ENCODE measurements at regions not wholly inside any gene's neighbourhood (a gene's known extent, or its start where the extent isn't known, plus 50 kb on each side); places are given as distances from the start of the nearest gene placed in this dataset.

DNA sequence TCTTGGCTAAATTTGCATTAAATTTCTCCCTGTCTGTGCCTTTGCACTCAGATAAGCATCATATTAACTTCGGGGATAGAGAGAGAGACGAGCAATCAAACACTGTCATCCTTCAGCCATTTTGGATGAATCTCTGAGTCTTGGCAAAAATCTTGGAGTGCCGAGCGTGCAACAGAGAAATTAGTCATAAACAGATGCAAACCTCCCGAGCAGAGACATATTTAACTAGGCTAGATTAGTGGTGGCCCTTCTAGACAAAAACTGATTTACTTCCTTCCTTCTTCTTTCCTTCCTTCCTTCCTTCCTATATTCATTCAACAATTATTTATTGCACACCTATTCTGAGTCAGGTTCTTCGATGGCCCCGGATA is 114.4 kb upstream of the BLID start:
- TF ChIP-seq, protein P1, sequence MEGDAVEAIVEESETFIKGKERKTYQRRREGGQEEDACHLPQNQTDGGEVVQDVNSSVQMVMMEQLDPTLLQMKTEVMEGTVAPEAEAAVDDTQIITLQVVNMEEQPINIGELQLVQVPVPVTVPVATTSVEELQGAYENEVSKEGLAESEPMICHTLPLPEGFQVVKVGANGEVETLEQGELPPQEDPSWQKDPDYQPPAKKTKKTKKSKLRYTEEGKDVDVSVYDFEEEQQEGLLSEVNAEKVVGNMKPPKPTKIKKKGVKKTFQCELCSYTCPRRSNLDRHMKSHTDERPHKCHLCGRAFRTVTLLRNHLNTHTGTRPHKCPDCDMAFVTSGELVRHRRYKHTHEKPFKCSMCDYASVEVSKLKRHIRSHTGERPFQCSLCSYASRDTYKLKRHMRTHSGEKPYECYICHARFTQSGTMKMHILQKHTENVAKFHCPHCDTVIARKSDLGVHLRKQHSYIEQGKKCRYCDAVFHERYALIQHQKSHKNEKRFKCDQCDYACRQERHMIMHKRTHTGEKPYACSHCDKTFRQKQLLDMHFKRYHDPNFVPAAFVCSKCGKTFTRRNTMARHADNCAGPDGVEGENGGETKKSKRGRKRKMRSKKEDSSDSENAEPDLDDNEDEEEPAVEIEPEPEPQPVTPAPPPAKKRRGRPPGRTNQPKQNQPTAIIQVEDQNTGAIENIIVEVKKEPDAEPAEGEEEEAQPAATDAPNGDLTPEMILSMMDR (IDR thresholded peaks at IDR 0.05), result no peak
- no peak for DNase-seq (ENCODE audit: low spot score)
- no peak overlapping the region for H3K4me3 ChIP-seq
- H3K27ac ChIP-seq, result no peak overlapping the region

DNA sequence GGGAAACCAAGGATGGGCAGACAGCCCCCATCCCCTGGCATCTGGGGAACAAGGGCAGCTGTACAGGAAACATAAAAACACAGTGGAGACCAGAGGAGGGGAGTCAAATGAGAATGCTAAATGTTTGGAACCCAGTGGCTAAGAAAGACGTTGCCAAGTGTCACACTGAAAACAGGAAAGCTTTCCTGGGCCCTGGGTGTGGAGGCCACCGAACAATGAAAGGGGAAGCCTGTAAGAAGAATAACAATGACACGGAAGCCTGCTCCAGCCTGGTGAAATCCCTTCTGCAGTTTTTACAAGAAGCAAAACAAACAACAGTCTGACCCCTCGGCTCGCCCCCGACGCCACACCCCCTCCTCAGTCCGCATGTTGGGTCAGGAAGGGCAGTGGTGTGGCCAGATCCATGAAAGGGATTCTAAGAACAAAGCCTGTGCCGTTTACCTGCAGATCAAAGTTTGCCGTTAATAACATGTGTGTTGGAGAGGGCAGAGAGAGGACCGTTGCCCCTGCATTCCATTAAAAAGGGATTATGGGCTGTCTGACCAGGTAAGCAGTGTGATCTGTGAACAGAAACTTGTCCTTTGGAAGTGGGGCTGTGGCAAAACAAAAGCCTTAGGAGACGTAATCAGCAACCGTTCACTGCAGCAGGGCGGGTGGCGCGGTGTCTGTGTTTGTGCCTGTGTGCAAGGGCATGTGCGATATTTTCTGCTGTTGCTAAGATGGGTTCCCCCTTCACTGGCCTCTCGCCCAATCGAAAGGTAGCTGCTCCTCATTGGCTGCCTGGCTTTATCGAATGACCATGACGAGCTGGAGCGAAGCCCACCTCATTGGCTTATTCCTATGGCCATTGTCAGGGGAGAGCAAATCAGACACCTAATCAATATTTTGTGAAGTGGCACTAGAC is 113.7 kb upstream of the BLID start:
- Histone ChIP-seq H3K27ac (no peak overlapping the region), H3K4me3 (no peak overlapping the region)
- DNase-seq (ENCODE audit: low spot score), result no peak
- TF ChIP-seq, protein P1 (IDR thresholded peaks at IDR 0.05), result no peak

DNA sequence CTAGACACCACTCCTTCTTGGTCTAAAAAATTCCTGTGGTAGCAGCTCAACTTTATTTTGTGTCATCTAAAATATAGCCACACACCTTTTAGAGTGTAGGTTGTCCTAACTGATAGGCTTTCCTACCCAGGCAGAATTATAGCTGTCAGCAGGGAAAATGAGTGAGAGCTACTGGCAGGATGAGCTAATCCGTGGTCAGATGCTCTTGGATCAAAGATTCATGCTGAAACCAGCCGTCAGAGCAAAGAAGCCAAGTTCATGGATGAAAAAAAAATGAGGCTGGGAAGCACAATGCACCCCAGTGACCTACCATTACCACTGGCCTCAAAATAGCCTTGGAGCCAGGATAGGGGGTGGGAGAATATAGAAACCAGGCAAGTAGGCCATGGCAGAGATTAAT is 113.1 kb upstream of the BLID start:
- no peak for DNase-seq (ENCODE audit: low spot score)
- TF ChIP-seq, protein P1 (IDR thresholded peaks at IDR 0.05), result no peak

DNA sequence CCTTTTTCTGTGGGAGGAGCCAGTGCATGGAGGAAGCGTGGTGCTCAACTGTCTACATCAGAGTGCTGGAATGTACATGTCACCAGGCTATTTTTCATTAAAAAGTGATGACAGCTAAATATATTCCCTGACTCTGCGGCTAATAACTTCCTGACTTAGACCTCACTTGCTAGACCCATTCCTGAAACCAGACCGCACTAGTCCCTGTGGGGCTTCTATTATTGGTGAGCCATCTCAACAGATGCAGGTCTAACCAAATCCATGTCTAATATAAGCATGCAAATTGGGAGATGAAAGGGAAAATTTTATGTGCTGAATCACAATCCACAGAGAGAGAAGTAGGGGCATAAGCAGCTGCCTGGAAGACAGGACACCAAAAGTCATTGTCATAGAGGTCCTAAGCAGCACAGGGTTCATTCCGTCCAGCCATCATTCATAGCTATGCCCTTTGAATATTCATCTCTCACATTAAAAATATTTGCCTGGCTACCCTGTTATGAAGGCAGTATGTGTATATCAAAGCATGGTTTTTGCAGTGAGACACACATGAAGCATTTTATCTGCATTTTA is 110.9 kb upstream of the BLID start:
- no peak overlapping the region for H3K27ac ChIP-seq
- TF ChIP-seq, protein P1 (IDR thresholded peaks at IDR 0.05), result no peak
- no peak for DNase-seq (ENCODE audit: low spot score)
- no peak overlapping the region for H3K4me3 ChIP-seq

More for the DNA sequence above, 113.1 kb upstream of the BLID start:
- H3K4me3 ChIP-seq, result no peak overlapping the region
- no peak overlapping the region for H3K27ac ChIP-seq

DNA sequence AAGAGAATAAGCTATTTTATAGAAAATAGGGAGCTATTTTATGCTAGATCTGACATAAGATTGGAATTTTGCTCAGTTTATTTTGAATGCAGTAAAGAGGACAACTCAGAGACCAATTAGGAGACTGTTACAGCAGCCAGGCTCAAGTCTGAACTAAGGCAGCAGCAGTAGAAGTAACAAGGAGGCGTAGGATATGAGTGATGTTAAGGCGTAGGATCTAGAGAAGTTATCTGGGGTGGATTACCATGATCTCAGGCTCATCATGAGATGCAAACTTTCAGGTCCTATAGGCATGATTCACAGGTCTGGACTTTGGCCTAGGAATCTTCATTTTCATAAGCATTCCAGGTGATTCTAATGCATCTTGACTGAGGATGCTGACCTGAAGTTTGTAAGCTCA is 108.9 kb upstream of the BLID start:
- Histone ChIP-seq H3K27ac (no peak overlapping the region), H3K4me3 (no peak overlapping the region)
- DNase-seq (ENCODE audit: low spot score), result no peak
- TF ChIP-seq, protein P1 (IDR thresholded peaks at IDR 0.05), result no peak

DNA sequence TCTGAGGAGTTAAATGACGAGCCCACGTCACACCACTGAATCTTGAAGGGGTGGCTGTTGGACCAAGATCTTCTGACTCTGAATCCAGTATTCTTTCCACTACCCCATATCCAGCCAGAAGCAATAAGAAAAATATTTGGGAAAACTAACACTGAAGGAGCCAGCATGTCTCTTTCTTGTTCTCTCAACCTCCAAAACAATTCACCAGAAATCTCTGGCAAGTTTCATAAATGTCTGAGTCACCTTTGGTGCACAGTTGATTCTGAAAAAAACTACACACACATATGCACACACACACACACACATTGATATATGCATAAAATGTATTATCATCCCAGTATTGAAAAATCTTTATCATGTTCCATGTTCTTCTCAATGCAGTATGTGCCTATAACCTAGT is 104.3 kb upstream of the BLID start:
- TF ChIP-seq, protein P1 (IDR thresholded peaks at IDR 0.05), result no peak
- Histone ChIP-seq H3K4me3 (no peak overlapping the region), H3K27ac (peak overlapping the region in 1 of 2 donors; percentile 72)
- no peak for DNase-seq (ENCODE audit: low spot score)

DNA sequence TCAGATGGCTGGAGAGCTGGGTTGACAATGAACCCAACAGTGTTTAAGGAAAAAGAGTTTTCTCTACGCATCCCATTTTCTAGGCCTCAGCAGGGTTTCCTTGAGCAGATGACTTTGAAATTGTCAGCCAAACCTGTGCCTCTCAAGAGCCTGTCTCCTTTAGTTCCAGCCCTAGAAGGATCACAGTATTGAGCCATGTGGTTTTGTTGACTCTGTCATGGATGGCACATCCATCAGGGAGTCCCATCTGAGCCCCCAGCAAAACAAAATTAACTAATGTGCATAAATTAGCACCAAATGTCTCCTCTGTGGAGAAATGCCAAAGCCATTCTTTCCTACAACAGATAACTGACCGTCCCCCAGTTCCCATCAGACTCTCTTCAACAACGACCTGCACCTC is 103.8 kb upstream of the BLID start:
- TF ChIP-seq, protein P1 (IDR thresholded peaks at IDR 0.05), result no peak
- Histone ChIP-seq H3K27ac (peak overlapping the region in 1 of 2 donors; percentile 72), H3K4me3 (no peak overlapping the region)
- no peak for DNase-seq (ENCODE audit: low spot score)
